ENCODE measurements at regions not wholly inside any gene's neighbourhood (a gene's known extent, or its start where the extent isn't known, plus 50 kb on each side); places are given as distances from the start of the nearest gene placed in this dataset.

- TF ChIP-seq CTCF (conservative IDR thresholded peaks at IDR 0.05) (no peak), ZFX (IDR thresholded peaks at IDR 0.05) (no peak)
Measured at GRCh38 chr5:6188344-6188743, 190.0 kb downstream of the MED10 start.
